CD4-positive, alpha-beta T cell treated with Interleukin-2 at 100 ng/mL for 4 hours (primary cell): ENCODE measurements at regions not wholly inside any gene's neighbourhood (a gene's known extent, or its start where the extent isn't known, plus 50 kb on each side); places are given as distances from the start of the nearest gene placed in this dataset.
"Not testable (repeated sequence)": the region's sequence is repeated elsewhere in the genome, so short reads cannot be mapped to it uniquely, and the experiment has no call there.

Experiments used
- DNase-seq: peaks from one replicate; pipeline ENCODE4 v3.0.0-alpha.2; 2020; ENCODE audit warnings: low spot score

- DNase-seq = no peak
These were observed 310.2 kb downstream of the SLITRK5 start for GRCh38 chr13:87981416-87981815.

GRCh38 chr13:87982400-87982799 is 311.2 kb downstream of the SLITRK5 start:
- DNase-seq = no peak

DNA sequence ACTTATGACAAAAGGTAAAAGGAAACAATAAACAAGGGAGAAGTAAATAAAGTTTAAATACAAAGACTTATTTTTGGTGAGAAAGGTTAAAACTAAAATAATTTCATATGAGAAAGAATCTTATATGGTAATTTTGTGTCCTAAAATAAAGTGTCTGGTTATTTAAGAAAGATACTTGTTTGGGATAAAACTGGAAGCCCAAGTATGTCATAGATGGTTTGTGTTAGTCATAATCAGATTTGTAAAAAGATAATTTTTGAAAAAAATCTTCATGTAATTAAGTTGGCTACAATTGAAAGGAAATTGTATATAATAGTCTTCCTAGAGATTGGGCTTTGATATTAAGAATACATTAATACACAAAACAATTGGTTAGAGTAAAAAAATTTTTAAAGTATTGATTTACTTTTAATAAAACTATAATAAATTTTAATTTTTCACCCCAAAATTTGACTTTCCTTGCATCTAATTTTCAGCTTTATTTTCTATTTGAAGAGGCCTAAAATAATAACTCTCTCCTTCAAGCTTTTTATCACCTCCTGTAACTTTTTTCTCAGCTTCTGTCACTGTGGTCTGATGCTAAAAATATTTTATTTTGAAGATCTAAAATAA is 315.6 kb downstream of the SLITRK5 start:
- no peak for DNase-seq

DNA sequence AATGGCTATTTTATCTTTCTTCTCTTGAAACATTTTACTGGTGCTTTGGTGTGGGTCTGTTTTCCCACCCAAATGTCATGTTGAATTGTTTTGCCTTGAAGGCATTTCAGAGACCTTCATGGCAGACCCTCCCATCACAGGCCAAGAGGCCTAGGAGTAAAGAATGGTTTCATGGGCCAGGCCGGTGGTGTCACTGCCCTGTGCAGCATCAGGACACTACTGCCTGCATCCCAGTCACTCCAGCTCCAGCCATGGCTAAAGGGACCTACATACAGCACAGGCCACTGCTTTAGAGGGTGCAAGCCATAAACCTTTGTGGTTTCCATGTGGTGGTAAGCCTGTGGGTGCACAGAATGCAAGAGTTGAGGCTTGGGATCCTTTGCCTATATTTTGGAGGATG is 326.9 kb downstream of the SLITRK5 start:
- no peak for DNase-seq

GRCh38 chr13:87999240-87999700 is 328.1 kb downstream of the SLITRK5 start:
- no peak for DNase-seq

- DNase-seq = no peak
These were observed 328.6 kb downstream of the SLITRK5 start for GRCh38 chr13:87999788-88000187.

- DNase-seq = no peak
These were observed 329.1 kb downstream of the SLITRK5 start for GRCh38 chr13:88000239-88000638.

DNA sequence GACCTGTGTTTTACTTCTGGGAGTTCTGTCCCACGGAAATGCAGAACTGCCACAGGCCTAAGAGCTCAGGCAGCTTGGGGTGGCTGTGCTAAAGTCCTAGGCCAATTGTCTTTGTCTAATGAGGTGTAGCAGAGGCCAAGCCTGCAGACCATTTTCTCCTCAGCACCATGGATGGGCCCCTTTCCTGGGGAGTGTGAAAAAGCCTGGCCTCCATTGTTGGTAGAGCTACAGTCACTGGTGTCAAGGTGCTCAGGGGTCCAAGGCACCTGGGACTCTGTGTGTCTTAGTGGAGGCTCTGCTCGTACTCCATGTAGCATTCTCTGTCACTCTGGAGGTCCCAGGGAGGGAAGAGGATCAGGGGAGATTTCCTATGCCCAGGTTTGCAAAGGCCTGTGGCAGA is 329.6 kb downstream of the SLITRK5 start:
- DNase-seq = no peak

DNA sequence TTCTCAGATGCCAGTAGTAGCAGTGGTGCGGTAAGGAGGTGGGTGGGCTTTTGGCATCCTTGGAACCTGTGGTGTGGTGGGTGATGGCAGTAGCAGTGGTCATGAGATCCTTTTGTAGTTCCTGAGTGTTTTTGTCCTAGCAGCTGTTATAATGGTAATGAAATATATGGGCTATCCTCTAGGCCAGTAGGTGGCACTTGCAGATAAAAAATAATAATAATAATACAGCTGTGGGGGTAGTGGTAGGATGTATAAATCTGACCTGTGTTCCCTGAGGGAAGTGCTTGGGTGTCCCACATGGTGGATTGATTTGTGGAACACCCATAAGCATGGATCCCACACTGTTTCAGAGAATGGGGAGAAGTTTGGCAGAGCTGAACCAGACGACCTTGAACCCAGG is 334.0 kb downstream of the SLITRK5 start:
- no peak for DNase-seq

- no peak for DNase-seq
These were observed 343.4 kb downstream of the SLITRK5 start for GRCh38 chr13:88014527-88014926.

DNA sequence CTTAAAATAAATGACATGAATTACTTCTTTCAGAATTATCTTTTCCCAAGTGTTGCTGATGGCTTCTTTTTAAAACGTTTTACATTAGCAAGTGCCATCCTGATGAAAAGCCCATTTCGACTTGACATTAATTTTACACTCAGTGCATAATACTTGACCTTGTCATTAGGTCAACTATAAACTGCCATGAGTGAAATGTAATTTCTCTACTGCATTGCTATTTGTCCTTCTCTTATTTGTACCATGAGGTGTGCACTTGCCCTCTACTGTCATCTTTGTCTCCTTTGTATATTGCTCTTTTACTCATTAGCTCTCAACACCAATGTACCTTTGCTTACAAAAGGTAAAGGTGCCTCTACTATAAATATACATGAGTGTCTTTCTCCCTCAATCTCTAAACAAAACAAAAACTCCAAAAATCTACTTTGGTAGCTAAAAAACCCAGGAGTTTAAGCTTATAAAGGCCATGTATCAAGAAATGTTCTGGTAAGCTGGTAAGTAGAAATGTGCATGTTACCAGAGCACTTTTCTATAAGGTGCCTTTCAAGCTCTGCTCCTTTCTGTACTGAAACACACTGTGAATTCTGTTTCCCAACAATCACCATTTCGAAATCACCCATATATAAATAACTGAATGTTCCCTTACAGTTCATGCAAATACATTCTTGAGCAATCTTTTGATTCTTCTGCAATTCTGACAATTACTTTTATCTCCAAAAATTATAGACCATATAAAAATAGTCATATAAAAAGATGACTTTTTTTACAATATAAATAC is 351.4 kb downstream of the SLITRK5 start:
- no peak for DNase-seq

- DNase-seq = no peak
These were observed 355.1 kb downstream of the SLITRK5 start for GRCh38 chr13:88026241-88026640.

DNA sequence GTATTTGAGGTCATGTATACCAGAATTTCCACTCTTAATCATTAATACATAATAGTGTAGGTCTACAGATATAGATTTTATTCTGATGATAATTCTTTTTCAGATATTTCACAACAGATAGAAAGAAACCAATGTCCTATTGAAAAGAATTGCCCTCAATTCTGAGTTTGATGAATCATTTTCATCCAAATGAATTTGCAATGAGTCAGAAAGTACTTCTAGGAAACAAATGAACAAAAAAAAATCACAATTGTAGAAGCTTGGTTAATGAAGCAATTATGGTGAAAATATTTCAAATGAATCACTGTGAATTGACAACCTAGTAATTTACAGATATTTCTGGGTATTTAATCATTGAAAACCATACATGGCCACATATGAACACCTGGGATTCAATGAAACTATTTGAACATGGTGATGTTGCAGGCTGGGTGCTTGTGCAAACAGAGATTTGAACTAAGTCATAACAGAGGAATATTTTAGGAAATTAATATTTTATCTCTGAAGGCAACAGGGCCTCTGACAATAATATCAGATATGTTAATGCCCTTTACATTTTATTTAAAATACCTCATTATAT is 360.9 kb downstream of the SLITRK5 start:
- DNase-seq = no peak

GRCh38 chr13:88036205-88036604 is 365.0 kb downstream of the SLITRK5 start:
- DNase-seq = not testable (repeated sequence)

GRCh38 chr13:88042489-88042888 is 371.3 kb downstream of the SLITRK5 start:
- no peak for DNase-seq

GRCh38 chr13:88051746-88052482 is 380.7 kb downstream of the SLITRK5 start:
- DNase-seq = no peak

DNA sequence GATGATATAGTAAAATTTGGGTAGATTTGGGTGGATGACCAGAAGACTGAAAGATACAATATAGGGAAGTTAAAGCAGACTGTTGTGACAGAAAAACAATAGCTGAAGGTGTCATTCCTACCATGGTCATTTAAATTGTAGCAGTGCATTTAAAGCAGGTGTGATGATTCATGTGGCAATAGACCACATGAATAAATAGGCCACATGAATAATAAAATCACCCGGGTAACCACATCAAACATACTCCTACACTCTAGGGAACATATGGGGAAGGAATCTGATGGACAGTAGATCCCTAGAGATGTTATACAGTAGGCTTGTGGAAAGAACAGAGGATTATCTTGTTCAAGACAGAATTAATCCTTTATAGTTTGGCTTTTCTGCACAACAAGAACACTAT is 392.6 kb downstream of the SLITRK5 start:
- DNase-seq = no peak

- no peak for DNase-seq
These were observed 395.7 kb downstream of the SLITRK5 start for GRCh38 chr13:88066847-88067246.

- DNase-seq = no peak
These were observed 397.1 kb downstream of the SLITRK5 start for GRCh38 chr13:88068316-88068715.

DNA sequence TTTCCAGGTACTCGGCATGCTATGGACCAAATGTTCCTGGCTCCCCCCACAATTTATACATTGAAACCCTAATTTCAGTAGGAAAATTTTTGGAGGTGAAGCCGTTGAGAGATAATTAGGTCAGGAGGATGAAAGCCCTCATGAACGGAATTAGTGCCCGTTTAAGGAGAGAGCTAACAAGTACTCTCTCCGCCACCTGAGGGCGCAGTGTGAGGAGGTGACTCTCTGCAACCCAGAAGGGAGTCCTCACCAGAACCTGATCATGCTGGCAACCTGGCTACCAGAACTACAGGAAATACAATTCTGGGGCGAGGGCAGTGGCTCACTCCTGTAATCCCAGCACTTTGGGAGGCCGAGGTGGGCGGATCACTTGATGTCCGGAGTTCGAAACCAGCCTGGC is 397.8 kb downstream of the SLITRK5 start:
- DNase-seq = no peak

DNA sequence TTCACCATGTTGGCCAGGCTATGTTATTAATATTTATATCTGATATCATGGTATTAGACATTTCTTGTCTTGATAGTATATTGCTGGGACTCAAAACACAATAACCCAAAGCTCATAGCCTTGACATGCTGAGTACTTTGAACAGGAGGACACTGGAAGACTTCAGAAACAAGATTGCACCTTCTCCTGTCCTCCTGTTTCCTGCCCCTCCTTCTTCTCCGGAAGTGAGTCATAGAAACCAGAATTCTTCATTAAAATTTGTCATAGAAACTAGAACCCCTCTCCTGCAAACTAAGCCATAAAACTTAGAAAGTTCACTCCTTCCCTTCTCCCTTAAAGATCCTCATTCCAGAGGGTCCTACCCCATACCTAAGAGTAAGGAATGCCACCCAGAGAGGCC is 400.2 kb downstream of the SLITRK5 start:
- no peak for DNase-seq

DNA sequence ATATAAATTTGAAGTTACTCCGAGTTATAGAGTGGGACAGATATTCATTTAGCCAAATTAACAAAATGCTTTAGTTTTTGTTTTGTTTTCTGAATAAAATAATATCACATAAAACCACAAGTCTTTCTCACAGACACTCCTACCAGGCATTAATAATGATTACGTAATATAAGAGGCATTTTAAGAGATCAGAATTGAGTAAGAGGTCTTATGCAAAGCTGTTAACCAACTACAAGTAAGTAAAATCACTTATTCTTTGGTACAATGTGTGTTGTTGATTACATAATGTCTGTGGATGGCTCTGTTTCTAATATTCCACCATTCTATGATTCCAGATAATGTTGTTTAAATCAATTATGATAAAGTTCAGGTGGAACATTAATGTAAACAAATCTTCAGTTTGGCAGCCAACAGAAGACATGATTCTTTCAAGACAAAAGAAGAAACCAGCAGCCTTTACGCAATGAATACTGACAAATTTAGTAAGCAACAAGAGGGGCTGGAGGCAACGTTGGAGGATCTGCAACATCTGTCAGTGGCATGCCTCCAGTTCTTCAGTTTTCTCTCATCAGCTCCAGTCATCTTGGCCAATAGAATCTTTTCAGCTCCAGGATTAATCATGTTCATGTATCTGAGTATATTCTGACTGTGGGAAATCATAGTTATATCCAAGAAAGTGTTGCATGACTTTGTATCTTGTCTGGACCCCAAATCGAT is 403.8 kb downstream of the SLITRK5 start:
- no peak for DNase-seq
